ENCODE measurements at regions not wholly inside any gene's neighbourhood (a gene's known extent, or its start where the extent isn't known, plus 50 kb on each side); places are given as distances from the start of the nearest gene placed in this dataset.

GRCh38 chr5:15338546-15338945 is 161.4 kb upstream of the FBXL7 start:
- H3K4me3 ChIP-seq (ENCODE audit: low read depth, low read length): no peak overlapping the region
- no peaks in the 10 kb centered on the region for H3K4me1 ChIP-seq
- H3K36me3 ChIP-seq (ENCODE audit: control insufficient read depth, insufficient read depth, low read length): no peaks in the 10 kb centered on the region
- TF ChIP-seq, protein P1, sequence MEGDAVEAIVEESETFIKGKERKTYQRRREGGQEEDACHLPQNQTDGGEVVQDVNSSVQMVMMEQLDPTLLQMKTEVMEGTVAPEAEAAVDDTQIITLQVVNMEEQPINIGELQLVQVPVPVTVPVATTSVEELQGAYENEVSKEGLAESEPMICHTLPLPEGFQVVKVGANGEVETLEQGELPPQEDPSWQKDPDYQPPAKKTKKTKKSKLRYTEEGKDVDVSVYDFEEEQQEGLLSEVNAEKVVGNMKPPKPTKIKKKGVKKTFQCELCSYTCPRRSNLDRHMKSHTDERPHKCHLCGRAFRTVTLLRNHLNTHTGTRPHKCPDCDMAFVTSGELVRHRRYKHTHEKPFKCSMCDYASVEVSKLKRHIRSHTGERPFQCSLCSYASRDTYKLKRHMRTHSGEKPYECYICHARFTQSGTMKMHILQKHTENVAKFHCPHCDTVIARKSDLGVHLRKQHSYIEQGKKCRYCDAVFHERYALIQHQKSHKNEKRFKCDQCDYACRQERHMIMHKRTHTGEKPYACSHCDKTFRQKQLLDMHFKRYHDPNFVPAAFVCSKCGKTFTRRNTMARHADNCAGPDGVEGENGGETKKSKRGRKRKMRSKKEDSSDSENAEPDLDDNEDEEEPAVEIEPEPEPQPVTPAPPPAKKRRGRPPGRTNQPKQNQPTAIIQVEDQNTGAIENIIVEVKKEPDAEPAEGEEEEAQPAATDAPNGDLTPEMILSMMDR (IDR thresholded peaks at IDR 0.05): no peak
- no peaks in the 10 kb centered on the region for H3K79me2 ChIP-seq
- H2AFZ ChIP-seq: no peak overlapping the region
- no peak overlapping the region for H3K4me2 ChIP-seq (ENCODE audit: low read length)
- H3K27ac ChIP-seq: no peak overlapping the region
- no peaks in the 10 kb centered on the region for H3K27me3 ChIP-seq (ENCODE audit: control insufficient read depth, insufficient read depth, low read length)
- no peaks in the 10 kb centered on the region for H3K9me3 ChIP-seq (ENCODE audit: control insufficient read depth, low read length)
- H3K9ac ChIP-seq: no peak overlapping the region

DNA sequence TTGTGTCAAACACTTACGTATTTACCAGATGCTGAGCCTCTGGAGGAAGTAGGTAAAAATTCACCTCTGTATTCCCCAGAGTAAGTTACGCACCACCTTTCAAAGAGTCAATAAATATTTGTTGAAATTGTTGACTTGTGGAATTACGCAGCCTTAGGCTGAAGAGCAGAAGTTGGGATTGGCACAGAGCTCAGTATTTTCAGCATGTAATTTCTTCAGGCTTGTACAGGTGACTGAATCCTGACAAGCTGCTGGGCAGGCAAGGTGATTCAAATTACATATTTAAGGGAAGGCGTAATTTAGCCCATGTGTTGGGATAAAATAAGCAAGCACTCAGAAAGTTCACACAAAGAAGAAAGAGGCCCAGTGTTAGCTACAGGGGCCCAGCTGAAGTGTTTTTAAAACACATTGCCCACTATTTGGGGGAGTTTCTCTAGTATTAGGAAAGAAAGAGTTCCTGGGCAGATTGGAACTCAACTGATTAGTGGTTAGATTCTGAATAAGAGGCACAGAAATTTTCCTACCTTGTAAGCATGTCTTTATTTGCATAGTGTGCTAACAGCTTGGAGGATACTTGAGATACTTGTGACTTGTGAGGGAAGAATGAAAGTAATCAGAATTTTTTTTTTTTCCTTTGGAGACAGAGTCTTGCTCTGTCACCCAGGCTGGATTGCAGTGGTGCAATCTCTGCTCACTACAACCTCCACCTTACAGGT is 165.3 kb upstream of the FBXL7 start:
- Histone ChIP-seq H3K4me2 (ENCODE audit: low read length) (no peak overlapping the region), H3K36me3 (ENCODE audit: control insufficient read depth, insufficient read depth, low read length) (no peaks in the 10 kb centered on the region), H3K79me2 (no peaks in the 10 kb centered on the region), H3K27me3 (ENCODE audit: control insufficient read depth, insufficient read depth, low read length) (no peaks in the 10 kb centered on the region), H3K9ac (no peak overlapping the region), H3K27ac (no peak overlapping the region), H3K4me1 (no peaks in the 10 kb centered on the region), H3K4me3 (ENCODE audit: low read depth, low read length) (no peak overlapping the region), H3K9me3 (ENCODE audit: control insufficient read depth, low read length) (no peaks in the 10 kb centered on the region), H2AFZ (no peak overlapping the region)
- TF ChIP-seq, protein P1 (IDR thresholded peaks at IDR 0.05): no peak

- Histone ChIP-seq H3K4me1 (no peaks in the 10 kb centered on the region), H2AFZ (no peak overlapping the region), H3K4me2 (ENCODE audit: low read length) (no peak overlapping the region), H3K9me3 (ENCODE audit: control insufficient read depth, low read length) (no peaks in the 10 kb centered on the region), H3K36me3 (ENCODE audit: control insufficient read depth, insufficient read depth, low read length) (no peaks in the 10 kb centered on the region), H3K79me2 (no peaks in the 10 kb centered on the region), H3K9ac (no peak overlapping the region), H3K27ac (no peak overlapping the region), H3K27me3 (ENCODE audit: control insufficient read depth, insufficient read depth, low read length) (no peaks in the 10 kb centered on the region), H3K4me3 (ENCODE audit: low read depth, low read length) (no peak overlapping the region)
- TF ChIP-seq, protein P1 (IDR thresholded peaks at IDR 0.05): no peak
Observed at GRCh38 chr5:15333091-15333490, 166.9 kb upstream of the FBXL7 start.

GRCh38 chr5:15326932-15327331 is 173.0 kb upstream of the FBXL7 start:
- H3K9me3 ChIP-seq (ENCODE audit: control insufficient read depth, low read length): no peaks in the 10 kb centered on the region
- H3K4me1 ChIP-seq: no peaks in the 10 kb centered on the region
- H3K27me3 ChIP-seq (ENCODE audit: control insufficient read depth, insufficient read depth, low read length): no peaks in the 10 kb centered on the region
- H2AFZ ChIP-seq: no peak overlapping the region
- H3K79me2 ChIP-seq: no peaks in the 10 kb centered on the region
- no peak overlapping the region for H3K4me3 ChIP-seq (ENCODE audit: low read depth, low read length)
- H3K9ac ChIP-seq: no peak overlapping the region
- no peak overlapping the region for H3K27ac ChIP-seq
- TF ChIP-seq, protein P1 (IDR thresholded peaks at IDR 0.05): no peak
- no peaks in the 10 kb centered on the region for H3K36me3 ChIP-seq (ENCODE audit: control insufficient read depth, insufficient read depth, low read length)
- H3K4me2 ChIP-seq (ENCODE audit: low read length): no peak overlapping the region

DNA sequence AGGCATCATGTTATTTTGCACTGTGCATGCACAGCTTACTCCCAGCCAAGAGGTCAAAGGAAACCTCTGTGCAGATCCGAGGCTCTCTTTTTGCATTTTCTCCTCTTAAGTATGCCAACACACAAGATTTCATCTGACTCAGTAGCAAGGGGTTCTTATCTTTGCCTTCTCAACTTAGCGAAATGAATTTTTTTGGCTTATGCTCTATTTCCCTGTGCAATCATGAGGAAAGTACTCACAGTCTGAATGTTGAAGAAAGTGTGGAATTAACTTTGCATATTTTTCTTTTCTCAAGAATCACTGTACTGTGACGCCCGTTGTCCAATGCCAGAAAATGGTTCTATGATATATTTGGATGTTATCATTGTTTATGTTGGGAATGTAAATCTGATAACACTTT is 173.5 kb upstream of the FBXL7 start:
- Histone ChIP-seq H3K4me2 (ENCODE audit: low read length) (no peak overlapping the region), H3K4me1 (no peaks in the 10 kb centered on the region)

More for the DNA sequence above, 173.5 kb upstream of the FBXL7 start:
- Histone ChIP-seq H3K79me2 (no peaks in the 10 kb centered on the region), H3K27me3 (ENCODE audit: control insufficient read depth, insufficient read depth, low read length) (no peaks in the 10 kb centered on the region), H3K36me3 (ENCODE audit: control insufficient read depth, insufficient read depth, low read length) (no peaks in the 10 kb centered on the region), H3K4me3 (ENCODE audit: low read depth, low read length) (no peak overlapping the region), H3K9ac (no peak overlapping the region), H2AFZ (no peak overlapping the region), H3K9me3 (ENCODE audit: control insufficient read depth, low read length) (no peaks in the 10 kb centered on the region), H3K27ac (no peak overlapping the region)
- TF ChIP-seq, protein P1 (IDR thresholded peaks at IDR 0.05): no peak
